Progenitor cell of endocrine pancreas (in vitro differentiated cells): ENCODE measurements at regions not wholly inside any gene's neighbourhood (a gene's known extent, or its start where the extent isn't known, plus 50 kb on each side); places are given as distances from the start of the nearest gene placed in this dataset.

Experiments
- DNase-seq: peaks from one replicate; pipeline ENCODE4 v3.0.0; 2021; ENCODE audit warnings: low spot score; ENCODE audit not compliant: unreplicated experiment
- H3K27ac Mint-ChIP-seq: 2 replicates; pipeline ENCODE4 v1.8.0; 2021; ENCODE audit warnings: mild to moderate bottlenecking, moderate library complexity, mixed read lengths
- H3K27me3 Mint-ChIP-seq: 2 replicates; pipeline ENCODE4 v1.8.0; 2021; ENCODE audit warnings: mixed read lengths
- H3K36me3 Mint-ChIP-seq: 2 replicates; pipeline ENCODE4 v1.8.0; 2022; ENCODE audit warnings: mixed read lengths; ENCODE audit not compliant: insufficient read depth
- H3K4me1 Mint-ChIP-seq: 2 replicates; pipeline ENCODE4 v1.8.0; 2021; ENCODE audit warnings: low read depth, mixed read lengths
- H3K4me3 Mint-ChIP-seq: 2 replicates; pipeline ENCODE4 v1.8.0; 2021; ENCODE audit warnings: low read depth, mild to moderate bottlenecking, moderate library complexity, mixed read lengths
- H3K9me3 Mint-ChIP-seq: 2 replicates; pipeline ENCODE4 v1.8.0; 2021; ENCODE audit warnings: low read depth, mixed read lengths
- CTCF ChIP-seq: fragments of 200-600 bp; sonication (generic); IDR thresholded peaks from one replicate; pipeline ENCODE4 v1.5.0; 2021; ENCODE audit warnings: antibody characterized with exemption, mild to moderate bottlenecking; ENCODE audit not compliant: unreplicated experiment

DNA sequence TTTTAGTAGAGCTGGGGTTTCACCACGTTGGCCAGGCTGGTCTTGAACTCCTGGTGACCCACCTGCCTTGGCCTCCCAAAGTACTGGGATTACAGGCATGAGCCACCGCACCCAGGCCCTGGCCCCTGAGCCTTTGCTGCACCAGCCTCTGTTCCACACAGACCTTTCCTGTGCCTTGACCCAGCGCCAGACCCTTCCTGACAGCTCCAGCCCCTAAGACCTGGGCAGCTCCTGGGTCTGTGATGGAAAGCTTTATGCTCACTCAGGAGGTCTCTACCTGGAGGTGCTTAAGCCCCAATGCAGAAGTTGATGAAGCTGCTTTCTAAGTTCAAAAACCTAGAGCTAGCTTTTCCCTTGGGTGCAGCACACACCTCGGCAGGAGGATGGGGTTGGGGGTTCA, 58.8 kb upstream of the NEK6 start:
- Mint-ChIP-seq H3K27me3 (peaks cover 9% of the 10 kb centered on the region), H3K4me1 (no peaks in the 10 kb centered on the region), H3K4me3 (no peak overlapping the region), H3K27ac (no peak overlapping the region), H3K36me3 (peaks cover 2% of the 10 kb centered on the region), H3K9me3 (peaks cover 12% of the 10 kb centered on the region)
- no peak for TF ChIP-seq CTCF
- DNase-seq, result no peak

- Mint-ChIP-seq H3K9me3 (peaks cover 12% of the 10 kb centered on the region), H3K27ac (no peak overlapping the region)
- TF ChIP-seq CTCF, result no peak
Measured at GRCh38 chr9:124199474-124199873, 58.3 kb upstream of the NEK6 start.

DNA sequence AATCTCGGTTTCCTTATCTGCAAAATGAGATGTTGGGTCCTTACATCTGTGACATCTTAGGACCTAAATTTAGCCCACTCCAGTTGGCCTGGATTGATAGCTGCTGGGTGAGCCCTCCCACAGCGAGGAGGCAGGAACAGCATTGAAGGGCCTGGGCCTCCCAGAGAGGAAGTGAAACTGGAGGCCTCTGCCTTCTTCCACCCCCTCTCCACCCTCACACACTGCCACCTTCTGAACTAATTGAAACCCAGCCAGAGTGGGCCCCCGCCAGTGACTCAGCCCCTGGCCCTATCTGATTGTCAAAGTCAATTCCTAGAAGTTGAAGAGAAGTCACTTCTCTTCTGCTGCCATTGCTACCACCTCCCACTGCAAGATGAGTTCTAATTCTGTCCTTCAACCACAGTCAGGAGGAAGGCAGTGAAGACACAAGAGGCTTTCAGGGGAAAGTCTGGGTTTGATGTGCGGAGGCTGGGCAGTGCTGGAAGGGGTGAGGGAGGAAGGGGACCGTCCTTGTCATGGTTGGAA, 55.2 kb upstream of the NEK6 start:
- H3K4me3 Mint-ChIP-seq, result no peak overlapping the region
- H3K27me3 Mint-ChIP-seq, result peaks cover 11% of the 10 kb centered on the region
- TF ChIP-seq CTCF, result no peak
- no peak for DNase-seq
- peaks cover 4% of the 10 kb centered on the region for H3K9me3 Mint-ChIP-seq
- H3K4me1 Mint-ChIP-seq, result no peaks in the 10 kb centered on the region
- H3K36me3 Mint-ChIP-seq, result no peaks in the 10 kb centered on the region
- H3K27ac Mint-ChIP-seq, result no peak overlapping the region

More at GRCh38 chr9:124199474-124199873, 58.3 kb upstream of the NEK6 start:
- Mint-ChIP-seq H3K4me1 (no peaks in the 10 kb centered on the region), H3K4me3 (no peak overlapping the region), H3K27me3 (peaks cover 8% of the 10 kb centered on the region), H3K36me3 (peaks cover 2% of the 10 kb centered on the region)
- DNase-seq, result no peak

- Mint-ChIP-seq H3K4me1 (no peaks in the 10 kb centered on the region), H3K36me3 (no peaks in the 10 kb centered on the region), H3K4me3 (no peak overlapping the region), H3K9me3 (peaks cover 4% of the 10 kb centered on the region), H3K27ac (no peak overlapping the region), H3K27me3 (peaks cover 15% of the 10 kb centered on the region)
- TF ChIP-seq CTCF, result no peak
- DNase-seq, result no peak
Measured at GRCh38 chr9:124205686-124206352, 51.9 kb upstream of the NEK6 start.

- H3K4me1 Mint-ChIP-seq, result no peaks in the 10 kb centered on the region
- TF ChIP-seq CTCF, result no peak
- H3K4me3 Mint-ChIP-seq, result no peak overlapping the region
- H3K27me3 Mint-ChIP-seq, result peaks cover 15% of the 10 kb centered on the region
- DNase-seq, result no peak
- peaks cover 4% of the 10 kb centered on the region for H3K9me3 Mint-ChIP-seq
- H3K36me3 Mint-ChIP-seq, result no peaks in the 10 kb centered on the region
- H3K27ac Mint-ChIP-seq, result no peak overlapping the region
Measured at GRCh38 chr9:124206391-124206790, 51.4 kb upstream of the NEK6 start.
